Mesothelial cell of epicardium (in vitro differentiated cells): ENCODE measurements at regions not wholly inside any gene's neighbourhood (a gene's known extent, or its start where the extent isn't known, plus 50 kb on each side); places are given as distances from the start of the nearest gene placed in this dataset.

Source experiments
- DNase-seq, 2 experiments: peaks; one replicate each; pipeline ENCODE4 v3.0.0; 2021; ENCODE audit warnings: low spot score in 2 of 2; ENCODE audit not compliant: unreplicated experiment in 2 of 2
- H3K27ac Mint-ChIP-seq: 2 replicates; pipeline ENCODE4 v1.8.0; 2021; ENCODE audit warnings: mixed read lengths
- H3K27me3 Mint-ChIP-seq: 2 replicates; pipeline ENCODE4 v1.8.0; 2021; ENCODE audit warnings: low read depth, mixed read lengths
- H3K36me3 Mint-ChIP-seq: 2 replicates; pipeline ENCODE4 v1.8.0; 2021; ENCODE audit warnings: mixed read lengths
- H3K4me1 Mint-ChIP-seq: 2 replicates; pipeline ENCODE4 v1.8.0; 2021; ENCODE audit warnings: mixed read lengths
- H3K4me3 Mint-ChIP-seq: 2 replicates; pipeline ENCODE4 v1.8.0; 2021; ENCODE audit warnings: mild to moderate bottlenecking, moderate library complexity, mixed read lengths
- H3K9me3 Mint-ChIP-seq: 2 replicates; pipeline ENCODE4 v1.8.0; 2021; ENCODE audit warnings: mixed read lengths
- CTCF ChIP-seq: fragments of 200-600 bp; sonication (generic); IDR thresholded peaks from one replicate; pipeline ENCODE4 v1.5.0; 2021; ENCODE audit warnings: antibody characterized with exemption; ENCODE audit not compliant: unreplicated experiment

DNA sequence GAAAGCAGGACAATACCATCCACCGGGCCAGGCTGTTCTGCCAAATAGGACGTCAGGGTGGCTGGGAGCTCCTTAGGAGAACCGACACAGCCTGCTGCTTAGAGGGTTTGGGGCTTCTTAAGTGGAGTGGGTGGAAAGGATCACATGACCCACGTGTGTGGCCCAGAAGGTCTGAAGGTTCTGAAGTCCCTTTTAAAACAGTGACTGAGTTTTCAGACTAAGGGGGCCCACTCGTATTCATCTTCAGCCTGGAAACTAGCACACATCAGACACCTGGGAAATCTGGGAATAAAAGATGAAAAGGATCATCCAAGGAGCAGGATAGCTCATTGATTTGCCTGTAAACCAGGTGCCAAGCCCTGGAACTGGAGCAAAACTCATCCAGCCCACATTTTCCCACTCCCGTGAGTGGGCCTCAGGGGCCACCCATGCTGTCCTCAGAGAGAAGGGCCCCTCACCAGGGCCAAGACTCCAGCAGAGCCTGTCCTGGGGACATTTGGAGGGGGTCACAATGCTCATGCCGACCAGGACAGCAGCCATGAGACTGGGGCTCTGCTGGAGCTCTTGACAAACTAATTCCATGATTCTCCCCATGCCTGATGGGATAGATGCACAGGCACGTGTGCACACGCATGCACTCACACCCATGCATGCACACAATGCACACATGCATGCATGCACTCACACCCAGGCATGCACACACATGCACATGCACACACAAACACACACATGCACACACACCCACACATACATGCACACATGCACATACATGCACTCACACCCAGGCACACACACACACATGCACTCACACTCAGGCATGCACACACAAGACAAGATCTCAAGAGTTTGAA lies 168.8 kb upstream of the PPP2R2D start:
- no peaks in the 10 kb centered on the region for H3K27me3 Mint-ChIP-seq
- no peak for DNase-seq
- no peak overlapping the region for H3K4me3 Mint-ChIP-seq
- peaks cover 27% of the 10 kb centered on the region for H3K4me1 Mint-ChIP-seq
- no peak for TF ChIP-seq CTCF
- peaks cover 4% of the 10 kb centered on the region for H3K36me3 Mint-ChIP-seq
- H3K9me3 Mint-ChIP-seq, result peaks cover 5% of the 10 kb centered on the region
- H3K27ac Mint-ChIP-seq, result no peak overlapping the region

DNA sequence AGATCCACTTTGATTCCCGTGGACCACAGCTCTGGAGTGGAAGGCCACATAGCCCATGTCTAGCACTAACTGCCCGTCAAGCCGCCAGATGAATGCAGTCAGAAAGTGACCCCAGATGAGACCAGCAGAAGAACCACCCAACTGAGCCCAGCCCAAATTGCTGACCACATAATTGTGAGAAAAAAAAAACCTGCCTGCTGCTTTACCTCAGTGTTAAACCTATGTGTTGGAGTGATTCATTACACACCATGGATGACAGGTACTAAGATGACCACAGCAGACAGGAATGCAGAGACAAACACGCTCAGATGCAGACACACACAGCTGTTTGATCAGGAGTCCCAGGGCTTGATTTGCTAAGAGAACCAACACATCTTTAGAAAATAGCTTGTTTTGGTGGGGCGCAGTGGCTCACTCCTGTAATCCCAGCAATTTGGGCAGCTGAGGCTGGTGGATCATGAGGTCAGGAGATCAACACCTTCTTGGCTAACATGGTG lies 168.1 kb upstream of the PPP2R2D start:
- Mint-ChIP-seq H3K4me1 (peaks cover 23% of the 10 kb centered on the region), H3K27me3 (no peaks in the 10 kb centered on the region), H3K27ac (no peak overlapping the region), H3K36me3 (peaks cover 4% of the 10 kb centered on the region), H3K9me3 (peaks cover 5% of the 10 kb centered on the region), H3K4me3 (no peak overlapping the region)
- no peak for TF ChIP-seq CTCF
- no peak for DNase-seq

DNA sequence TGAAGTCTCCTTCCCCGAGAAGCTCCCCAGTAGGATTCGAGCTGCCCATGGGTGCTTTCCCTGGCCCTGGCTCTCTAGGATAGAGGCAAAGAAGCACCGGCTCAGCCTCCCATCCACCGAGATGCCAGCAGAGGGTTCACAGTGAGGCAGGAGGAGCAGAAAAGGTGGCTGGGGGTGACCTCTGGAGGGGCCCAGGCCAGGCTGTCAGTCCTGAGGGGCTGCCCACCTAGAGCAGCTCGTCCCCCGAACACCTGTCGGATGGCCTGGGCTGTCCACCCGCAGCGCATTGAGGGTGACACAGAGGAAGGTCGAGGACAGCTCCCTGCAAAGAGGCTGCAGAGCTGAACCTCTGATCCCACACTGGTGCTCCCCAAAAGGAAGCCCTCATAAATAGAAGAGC lies 167.2 kb upstream of the PPP2R2D start:
- Mint-ChIP-seq H3K4me1 (peaks cover 18% of the 10 kb centered on the region), H3K4me3 (no peak overlapping the region), H3K27ac (no peak overlapping the region), H3K27me3 (no peaks in the 10 kb centered on the region), H3K36me3 (peaks cover 4% of the 10 kb centered on the region), H3K9me3 (peaks cover 5% of the 10 kb centered on the region)
- no peak for TF ChIP-seq CTCF
- no peak for DNase-seq

DNA sequence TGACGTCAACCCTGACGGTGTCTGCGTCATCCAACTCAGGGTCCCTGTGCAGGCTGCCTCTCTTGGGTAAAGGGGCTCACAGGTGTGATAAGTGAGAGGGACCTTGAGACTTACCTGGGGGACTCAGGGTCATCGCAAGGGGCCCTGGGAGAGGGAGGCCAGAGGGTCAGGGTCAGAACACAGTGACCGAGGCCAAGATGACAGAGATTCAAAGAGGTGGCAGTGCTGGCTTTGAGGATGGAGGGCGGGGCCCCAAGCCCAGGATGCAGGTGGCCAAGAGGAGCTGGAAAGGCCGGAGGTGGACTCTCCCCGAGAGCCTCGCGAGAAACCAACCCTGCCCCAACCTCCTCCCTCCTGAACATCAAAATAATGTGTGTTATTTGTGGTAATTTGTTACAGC lies 165.2 kb upstream of the PPP2R2D start:
- Mint-ChIP-seq H3K9me3 (peaks cover 16% of the 10 kb centered on the region), H3K4me1 (no peaks in the 10 kb centered on the region), H3K27me3 (peaks cover 3% of the 10 kb centered on the region), H3K36me3 (peaks cover 4% of the 10 kb centered on the region), H3K27ac (no peak overlapping the region), H3K4me3 (no peak overlapping the region)
- no peak for DNase-seq
- TF ChIP-seq CTCF, result no peak

- peaks cover 4% of the 10 kb centered on the region for H3K27me3 Mint-ChIP-seq
- peaks cover 4% of the 10 kb centered on the region for H3K36me3 Mint-ChIP-seq
- H3K4me3 Mint-ChIP-seq, result no peak overlapping the region
- no peak for TF ChIP-seq CTCF
- DNase-seq, result no peak
- H3K4me1 Mint-ChIP-seq, result no peaks in the 10 kb centered on the region
- H3K9me3 Mint-ChIP-seq, result peaks cover 19% of the 10 kb centered on the region
- no peak overlapping the region for H3K27ac Mint-ChIP-seq
Measured at GRCh38 chr10:131736321-131736980, 164.4 kb upstream of the PPP2R2D start.
